GM19025 (cell line): ENCODE measurements at regions not wholly inside any gene's neighbourhood (a gene's known extent, or its start where the extent isn't known, plus 50 kb on each side); places are given as distances from the start of the nearest gene placed in this dataset.
"Not testable (repeated sequence)": the region's sequence is repeated elsewhere in the genome, so short reads cannot be mapped to it uniquely, and the experiment has no call there.

Experiments used
- ATAC-seq: cut with Tn5 transposase; IDR thresholded peaks from one replicate; pipeline ENCODE4 v1.9.1; 2021; ENCODE audit warnings: mild to moderate bottlenecking, low read depth, moderate library complexity; ENCODE audit not compliant: unreplicated experiment

DNA sequence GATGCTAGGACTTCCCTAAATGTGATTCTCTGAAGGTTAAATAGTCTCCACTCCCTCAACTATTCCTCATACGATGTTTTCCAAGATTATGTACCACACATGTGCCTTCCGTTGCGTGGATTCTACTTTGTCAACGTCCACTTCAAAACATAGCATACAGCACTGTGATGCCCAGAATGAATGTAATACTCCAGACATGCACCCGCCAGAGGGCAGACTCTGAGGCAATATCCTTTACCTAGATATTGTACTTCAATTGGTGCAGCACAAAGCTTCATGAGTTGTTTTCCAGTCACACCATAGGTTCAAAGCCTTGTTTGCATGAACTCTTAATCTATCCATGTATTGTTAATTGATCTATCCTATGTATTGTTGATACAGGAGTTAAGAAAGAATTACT, 201.0 kb upstream of the NABP1 start:
- ATAC-seq = no peak

DNA sequence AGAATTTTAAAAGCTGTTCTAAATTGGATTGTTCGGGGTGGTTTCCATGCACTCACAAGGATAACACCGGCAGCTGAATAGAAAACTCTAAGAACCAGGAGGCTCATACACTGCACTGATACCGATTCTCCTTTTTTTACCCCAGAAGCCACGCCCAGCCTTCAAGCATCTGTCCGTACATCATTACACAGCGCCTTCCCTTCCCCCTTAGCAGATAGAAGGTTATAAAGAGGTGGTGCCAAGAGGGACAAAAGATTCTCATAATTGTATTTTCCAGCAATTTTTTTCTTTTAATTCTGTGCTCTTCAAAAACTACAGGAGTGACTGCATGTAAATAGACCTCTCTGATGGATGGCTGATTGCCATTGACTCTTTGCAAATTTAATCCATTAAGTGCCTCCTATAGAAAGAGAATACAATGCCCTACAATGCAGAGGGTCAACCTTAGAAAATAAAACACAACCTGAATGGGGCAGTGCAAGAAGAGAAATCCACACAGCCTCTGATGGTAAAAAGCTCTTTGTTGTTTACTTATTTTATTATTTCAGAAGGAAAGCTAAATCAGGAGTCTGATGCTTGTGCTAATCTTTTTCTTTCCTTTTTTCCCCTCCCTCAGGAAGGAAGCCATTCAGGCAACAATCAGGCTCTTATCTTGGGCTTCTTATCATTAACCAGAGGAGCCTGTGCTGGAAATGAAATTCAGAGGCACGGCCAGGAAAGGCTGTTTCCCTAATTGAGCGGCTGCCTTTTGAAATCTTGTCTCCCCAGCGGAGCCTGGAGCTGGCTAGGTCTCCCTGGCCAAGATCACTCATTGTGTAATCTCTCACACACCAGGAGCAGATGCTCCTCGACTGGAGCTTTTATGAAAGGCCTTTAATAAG, 198.9 kb upstream of the NABP1 start:
- no peak for ATAC-seq

DNA sequence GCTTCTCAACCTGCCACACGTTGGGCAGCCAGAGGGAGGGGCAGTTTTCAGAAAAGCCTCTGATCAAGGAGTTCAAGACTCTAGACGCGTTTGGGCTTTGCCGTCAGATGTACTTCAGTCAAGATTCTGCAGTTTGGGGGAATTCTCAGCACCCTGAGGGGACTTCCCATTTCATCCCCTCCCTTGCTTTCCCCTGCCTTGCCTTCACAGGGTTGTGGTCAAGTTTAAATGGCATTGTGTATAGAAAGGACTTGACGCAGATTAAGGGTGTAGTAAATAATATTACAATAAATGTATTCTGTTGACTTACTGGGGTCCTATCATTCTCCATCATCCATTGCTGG, 198.3 kb upstream of the NABP1 start:
- ATAC-seq = peak; percentile 82

- ATAC-seq = no peak
These were observed 196.4 kb upstream of the NABP1 start for GRCh38 chr2:191481305-191482070.

- ATAC-seq = no peak
These were observed 194.8 kb upstream of the NABP1 start for GRCh38 chr2:191483117-191483516.

GRCh38 chr2:191486584-191487320, 191.2 kb upstream of the NABP1 start:
- ATAC-seq = no peak

- ATAC-seq = no peak
These were observed 189.8 kb upstream of the NABP1 start for GRCh38 chr2:191488135-191488534.

DNA sequence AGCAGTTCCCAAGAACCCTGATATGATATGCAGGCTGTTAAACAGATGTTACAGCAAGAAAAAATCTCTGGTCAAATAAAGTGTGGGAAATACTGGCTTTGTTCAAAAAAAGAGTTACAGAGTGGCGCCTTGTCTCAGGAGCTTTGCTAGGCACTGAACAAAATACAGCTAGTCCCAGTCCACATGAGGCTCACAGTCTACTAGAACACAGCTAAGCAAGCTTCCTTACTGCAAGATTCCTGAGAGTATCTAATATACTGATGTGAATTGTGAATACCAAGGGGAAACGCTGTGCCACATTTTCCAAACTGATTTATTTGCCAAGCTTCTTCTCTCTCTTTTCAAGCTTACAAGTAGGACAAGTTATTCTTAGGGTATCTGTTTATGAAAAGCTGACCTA, 188.8 kb upstream of the NABP1 start:
- no peak for ATAC-seq

GRCh38 chr2:191496838-191497237, 181.1 kb upstream of the NABP1 start:
- ATAC-seq = no peak

DNA sequence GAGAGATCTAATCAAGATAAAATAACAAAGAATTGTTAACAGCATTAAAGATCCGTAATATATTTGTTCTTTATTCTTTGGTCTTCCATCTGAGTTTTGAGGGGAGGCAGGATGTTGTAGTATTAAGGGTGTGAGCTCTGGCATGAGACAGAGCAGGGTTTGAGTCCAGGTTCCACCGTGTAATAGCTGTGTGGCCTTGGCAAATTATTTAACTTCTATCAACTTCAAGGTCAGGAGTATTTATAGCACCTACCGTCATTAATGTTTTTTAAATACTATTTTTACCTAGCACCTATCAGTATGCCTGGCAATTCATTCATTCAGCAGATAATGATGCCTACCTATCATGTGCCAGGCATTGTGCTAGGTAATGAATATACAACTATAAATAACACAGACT, 180.1 kb upstream of the NABP1 start:
- ATAC-seq = no peak

DNA sequence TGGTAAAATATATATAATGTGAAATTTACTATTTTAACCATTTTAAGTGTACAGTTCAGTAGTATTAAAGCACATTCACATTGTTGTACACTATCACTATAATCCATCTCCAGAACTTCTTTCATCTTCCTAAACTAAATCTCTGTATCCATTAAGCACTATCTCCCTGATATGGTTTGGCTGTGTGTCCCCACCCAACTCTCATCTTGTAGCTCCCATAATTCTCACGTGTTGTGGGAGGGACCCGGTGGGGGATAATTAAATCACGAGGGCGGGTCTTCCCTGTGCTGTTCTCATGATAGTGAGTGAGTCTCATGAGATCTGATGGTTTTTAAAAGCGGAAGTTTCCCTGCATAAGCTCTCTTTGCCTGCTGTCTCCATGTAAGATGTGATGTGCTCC, 178.9 kb upstream of the NABP1 start:
- ATAC-seq = no peak

GRCh38 chr2:191499874-191500565, 177.9 kb upstream of the NABP1 start:
- ATAC-seq = no peak

GRCh38 chr2:191500566-191500883, 177.4 kb upstream of the NABP1 start:
- no peak for ATAC-seq

DNA sequence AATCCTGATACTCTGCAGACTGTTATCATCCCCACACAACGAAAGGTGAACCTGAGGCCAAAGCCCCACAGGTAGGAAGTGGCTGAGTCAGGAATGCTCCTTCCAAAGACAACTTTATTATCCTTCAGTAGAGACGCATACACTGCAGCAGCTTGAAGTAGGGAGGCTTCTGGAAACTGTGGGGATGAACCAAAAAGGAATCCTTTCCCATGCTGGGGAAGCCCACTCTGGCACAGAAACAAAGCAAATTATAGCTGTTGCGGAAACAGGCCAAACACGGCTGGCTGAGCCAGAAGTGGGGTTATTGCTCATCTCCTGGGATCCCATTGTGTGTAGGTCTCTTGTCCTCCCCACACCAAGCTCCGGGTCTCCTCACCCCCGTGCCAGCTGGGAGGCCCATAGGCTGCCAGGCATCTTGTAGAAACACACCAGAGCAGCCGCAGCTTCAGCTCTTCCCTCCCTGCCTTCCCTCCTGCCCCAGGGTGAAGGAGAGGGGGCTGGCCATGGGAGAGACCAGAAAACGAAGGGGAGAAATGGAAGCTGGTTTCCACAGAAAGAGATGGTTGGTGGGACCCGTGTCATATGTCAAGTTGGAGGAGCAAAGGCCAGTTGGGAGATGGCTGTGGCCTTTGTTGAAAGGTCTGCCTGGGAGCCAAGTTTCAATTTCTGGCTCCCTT, 176.9 kb upstream of the NABP1 start:
- no peak for ATAC-seq

DNA sequence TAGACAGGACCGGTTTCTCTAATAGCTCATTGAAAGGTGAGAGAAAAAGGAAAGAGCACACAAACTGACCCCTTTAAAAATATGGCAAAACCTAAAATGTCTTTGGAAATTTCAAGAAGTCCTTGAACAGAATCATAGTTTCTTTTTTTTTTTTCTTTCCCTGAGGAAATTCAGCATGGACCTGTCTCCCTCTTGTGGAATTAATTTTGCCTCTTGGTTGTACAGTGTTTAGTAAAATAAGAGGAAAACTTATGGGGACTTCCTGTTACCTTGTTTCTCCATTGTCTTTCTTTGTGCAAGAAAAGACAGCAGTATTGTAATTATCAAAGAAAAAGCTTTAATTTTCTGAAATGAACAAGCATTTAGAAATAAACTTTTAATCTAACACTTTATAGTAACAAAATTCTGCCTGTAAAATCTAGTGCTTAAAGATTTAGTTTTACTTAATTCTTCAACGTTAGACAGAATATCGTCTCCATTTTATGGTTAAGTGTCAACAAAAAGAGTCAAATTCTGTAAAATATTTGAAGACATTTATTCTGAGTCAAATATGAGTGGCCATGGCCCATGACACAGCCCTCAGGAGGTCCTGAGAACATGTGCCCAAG, 176.3 kb upstream of the NABP1 start:
- no peak for ATAC-seq

GRCh38 chr2:191506515-191506914, 171.4 kb upstream of the NABP1 start:
- no peak for ATAC-seq

- ATAC-seq = not testable (repeated sequence)
These were observed 170.6 kb upstream of the NABP1 start for GRCh38 chr2:191507252-191507853.

DNA sequence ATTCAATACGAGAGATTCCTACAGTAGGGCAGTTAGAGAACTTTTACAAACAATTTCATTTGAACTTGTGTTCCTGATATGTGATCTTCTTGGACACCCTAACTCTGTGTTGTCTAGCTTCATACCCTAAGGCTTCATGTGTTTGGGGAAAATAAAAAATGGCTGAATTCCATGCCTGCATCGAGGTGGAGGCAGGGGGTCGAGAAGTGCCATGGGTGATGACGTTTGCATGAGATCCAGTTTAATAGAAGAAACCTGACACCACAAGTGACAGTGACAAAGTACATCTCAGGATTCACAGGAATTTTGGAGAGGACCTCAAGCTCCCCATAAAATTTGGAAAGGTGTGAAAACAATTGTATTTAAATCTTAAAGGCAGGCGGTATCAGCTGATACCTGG, 169.2 kb upstream of the NABP1 start:
- no peak for ATAC-seq

GRCh38 chr2:191512216-191512835, 165.6 kb upstream of the NABP1 start:
- no peak for ATAC-seq
